ENCODE measurements at regions not wholly inside any gene's neighbourhood (a gene's known extent, or its start where the extent isn't known, plus 50 kb on each side); places are given as distances from the start of the nearest gene placed in this dataset.

- DNase-seq (no peak), FAIRE-seq (no peak)
- no peaks in the 10 kb centered on the region for H3K36me3 ChIP-seq (ENCODE audit: control insufficient read depth in 2 of 3, insufficient read depth in 3 of 3, low read length in 3 of 3)
- H3K4me3 ChIP-seq (ENCODE audit: low read length in 3 of 3), result no peak overlapping the region
- intact Hi-C loops (cut with DNase I), result no loop called here
- no peaks in the 10 kb centered on the region for H3K9me3 ChIP-seq (ENCODE audit: control insufficient read depth in 2 of 3, insufficient read depth in 1 of 3, low read length in 3 of 3)
- no peak overlapping the region for H3K27ac ChIP-seq (ENCODE audit: low read depth in 2 of 2, low read length in 2 of 2)
- TF ChIP-seq CTCF (IDR thresholded peaks at IDR 0.05; ENCODE audit: borderline replicate concordance, extremely low read depth, insufficient read depth), result no peak
- no peak overlapping the region for H3K9ac ChIP-seq (ENCODE audit: low read length in 3 of 3)
- no peaks in the 10 kb centered on the region for H3K27me3 ChIP-seq (ENCODE audit: control insufficient read depth, insufficient read depth, low read length)
- no peaks in the 10 kb centered on the region for H3K4me1 ChIP-seq (ENCODE audit: control insufficient read depth in 2 of 3, insufficient read depth in 2 of 3, low read depth in 1 of 3, low read length in 3 of 3)
These were observed 73.4 kb upstream of the STOX2 start for GRCh38 chr4:183831683-183832082.

- Histone ChIP-seq H3K4me1 (ENCODE audit: control insufficient read depth in 2 of 3, insufficient read depth in 2 of 3, low read depth in 1 of 3, low read length in 3 of 3) (no peaks in the 10 kb centered on the region), H3K9ac (ENCODE audit: low read length in 3 of 3) (no peak overlapping the region), H3K9me3 (ENCODE audit: control insufficient read depth in 2 of 3, insufficient read depth in 1 of 3, low read length in 3 of 3) (no peaks in the 10 kb centered on the region), H3K27ac (ENCODE audit: low read depth in 2 of 2, low read length in 2 of 2) (no peak overlapping the region), H3K4me3 (ENCODE audit: low read length in 3 of 3) (no peak overlapping the region), H3K27me3 (ENCODE audit: control insufficient read depth, insufficient read depth, low read length) (no peaks in the 10 kb centered on the region), H3K36me3 (ENCODE audit: control insufficient read depth in 2 of 3, insufficient read depth in 3 of 3, low read length in 3 of 3) (no peaks in the 10 kb centered on the region)
- intact Hi-C loops (cut with DNase I), result no loop called here
- no peak for DNase-seq
- no peak for TF ChIP-seq CTCF (IDR thresholded peaks at IDR 0.05; ENCODE audit: borderline replicate concordance, extremely low read depth, insufficient read depth)
- no peak for FAIRE-seq
These were observed 72.2 kb upstream of the STOX2 start for GRCh38 chr4:183832776-183833450.

- DNase-seq (no peak), FAIRE-seq (no peak)
- no peaks in the 10 kb centered on the region for H3K4me1 ChIP-seq (ENCODE audit: control insufficient read depth in 2 of 3, insufficient read depth in 2 of 3, low read depth in 1 of 3, low read length in 3 of 3)
- no peak for TF ChIP-seq CTCF (IDR thresholded peaks at IDR 0.05; ENCODE audit: borderline replicate concordance, extremely low read depth, insufficient read depth)
- no peaks in the 10 kb centered on the region for H3K27me3 ChIP-seq (ENCODE audit: control insufficient read depth, insufficient read depth, low read length)
- H3K36me3 ChIP-seq (ENCODE audit: control insufficient read depth in 2 of 3, insufficient read depth in 3 of 3, low read length in 3 of 3), result no peaks in the 10 kb centered on the region
- H3K4me3 ChIP-seq (ENCODE audit: low read length in 3 of 3), result no peak overlapping the region
- intact Hi-C loops (cut with DNase I), result no loop called here
- H3K9me3 ChIP-seq (ENCODE audit: control insufficient read depth in 2 of 3, insufficient read depth in 1 of 3, low read length in 3 of 3), result no peaks in the 10 kb centered on the region
- H3K27ac ChIP-seq (ENCODE audit: low read depth in 2 of 2, low read length in 2 of 2), result no peak overlapping the region
- no peak overlapping the region for H3K9ac ChIP-seq (ENCODE audit: low read length in 3 of 3)
These were observed 70.9 kb upstream of the STOX2 start for GRCh38 chr4:183834252-183834651.

DNA sequence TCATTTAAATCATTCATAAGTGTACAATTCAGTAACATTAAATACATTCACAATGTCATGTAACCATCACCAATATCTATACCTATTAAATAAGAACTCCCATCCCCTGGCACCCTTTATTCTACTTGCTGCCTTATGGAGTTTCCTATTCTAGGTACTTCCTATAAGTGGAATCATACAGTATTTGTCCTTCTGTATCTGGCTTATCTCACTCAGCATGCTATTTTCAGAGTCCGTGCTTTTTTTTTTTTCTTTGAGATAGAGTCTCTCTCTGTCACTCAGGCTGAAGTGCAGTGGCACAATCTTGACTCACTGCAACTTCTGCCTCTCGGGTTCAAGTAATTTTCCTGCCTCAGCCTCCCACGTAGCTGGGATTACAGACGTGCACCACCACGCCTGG is 67.9 kb upstream of the STOX2 start:
- Histone ChIP-seq H3K4me3 (ENCODE audit: low read length in 3 of 3) (no peak overlapping the region), H3K36me3 (ENCODE audit: control insufficient read depth in 2 of 3, insufficient read depth in 3 of 3, low read length in 3 of 3) (no peaks in the 10 kb centered on the region), H3K9ac (ENCODE audit: low read length in 3 of 3) (no peak overlapping the region), H3K27me3 (ENCODE audit: control insufficient read depth, insufficient read depth, low read length) (no peaks in the 10 kb centered on the region), H3K4me1 (ENCODE audit: control insufficient read depth in 2 of 3, insufficient read depth in 2 of 3, low read depth in 1 of 3, low read length in 3 of 3) (no peaks in the 10 kb centered on the region), H3K9me3 (ENCODE audit: control insufficient read depth in 2 of 3, insufficient read depth in 1 of 3, low read length in 3 of 3) (no peaks in the 10 kb centered on the region), H3K27ac (ENCODE audit: low read depth in 2 of 2, low read length in 2 of 2) (no peak overlapping the region)
- no peak for TF ChIP-seq CTCF (IDR thresholded peaks at IDR 0.05; ENCODE audit: borderline replicate concordance, extremely low read depth, insufficient read depth)
- FAIRE-seq (no peak), DNase-seq (no peak)
- intact Hi-C loops (cut with DNase I), result no loop called here

Measured in kidney (tissue), 13 donors.